T-cell (primary cell): ENCODE measurements at regions not wholly inside any gene's neighbourhood (a gene's known extent, or its start where the extent isn't known, plus 50 kb on each side); places are given as distances from the start of the nearest gene placed in this dataset.
A peak's percentile ranks its signal among the peaks of the same experiment; 100 is the strongest.

Experiments used
- ATAC-seq, 4 experiments: fragments of 200-7000 bp in 3 of 4; fragments of 150-1000 bp in 1 of 4; cut with Tn5 transposase; replicated peaks in 1 of 4; 1 replicate in 3 of 4; 2 replicates in 1 of 4; pipeline ENCODE4 v1.10.0; 2021; ENCODE audit warnings: moderate library complexity in 3 of 4, mild to moderate bottlenecking in 2 of 4, moderate number of reproducible peaks in 1 of 4
- CTCF ChIA-PET, 2 donors: fragments of 300-600 bp; sonication (Branson Sonifier 250); formaldehyde crosslinking; loops; one replicate each; lab custom pipeline; 2022; ENCODE audit warnings: antibody characterized with exemption in 2 of 2; lab: Charles Lee
- POLR2A ChIA-PET, 2 donors: fragments of 300-600 bp; sonication (Branson Sonifier 250); formaldehyde crosslinking; loops; one replicate each; lab custom pipeline; 2022; ENCODE audit warnings: antibody characterized with exemption in 2 of 2; lab: Charles Lee
- DNase-seq, 35 experiments: peaks; one replicate each; pipeline versions ENCODE4 v3.0.0 to v3.0.0-alpha.2; 2013 to 2023
- H3K27ac ChIP-seq: one replicate; pipeline ENCODE4 v1.5.1; 2013; ENCODE audit warnings: low read length
- H3K27me3 ChIP-seq, 2 experiments: replicated peaks in 1 of 2; 1 replicate in 1 of 2; 2 replicates in 1 of 2; pipeline versions ENCODE4 v1.6.1 to v1.7.0; 2013; ENCODE audit warnings: low read length in 1 of 2, mixed read lengths in 1 of 2; ENCODE audit not compliant: control insufficient read depth in 2 of 2, insufficient read depth in 2 of 2; ENCODE audit errors: extremely low read depth in 1 of 2
- H3K36me3 ChIP-seq, 2 donors: 1 replicate in 1 of 2; 2 replicates in 1 of 2; pipeline versions ENCODE4 v1.6.1 to v1.7.0; 2013; ENCODE audit warnings: low read length in 1 of 2; ENCODE audit not compliant: control insufficient read depth in 2 of 2, insufficient read depth in 1 of 2; ENCODE audit errors: extremely low read depth in 1 of 2
- H3K4me1 ChIP-seq, 2 experiments: 1 replicate in 1 of 2; 2 replicates in 1 of 2; pipeline versions ENCODE4 v1.6.1 to v1.7.0; 2013; ENCODE audit warnings: low read length in 2 of 2, mixed read lengths in 1 of 2; ENCODE audit not compliant: insufficient read depth in 2 of 2, control insufficient read depth in 1 of 2; ENCODE audit errors: extremely low read depth in 1 of 2
- H3K4me3 ChIP-seq, 2 donors: 1 replicate in 1 of 2; 2 replicates in 1 of 2; pipeline versions ENCODE4 v1.5.1 to v1.7.0; 2013; ENCODE audit warnings: mild to moderate bottlenecking in 2 of 2, low read length in 1 of 2, moderate library complexity in 1 of 2; ENCODE audit not compliant: control insufficient read depth in 1 of 2; ENCODE audit errors: extremely low read depth in 1 of 2
- H3K9me3 ChIP-seq: 2 replicates; pipeline ENCODE4 v1.7.0; 2013
- H3K27ac Mint-ChIP-seq, 2 donors: one replicate each; pipeline ENCODE4 v1.8.0; 2020 to 2021; ENCODE audit warnings: mild to moderate bottlenecking in 2 of 2, mixed read lengths in 2 of 2
- H3K27me3 Mint-ChIP-seq, 2 donors: one replicate each; pipeline ENCODE4 v1.8.0; 2021 to 2022; ENCODE audit warnings: mixed read lengths in 2 of 2
- H3K36me3 Mint-ChIP-seq: one replicate; pipeline ENCODE4 v1.8.0; 2021; ENCODE audit warnings: mixed read lengths
- H3K4me1 Mint-ChIP-seq, 3 donors: one replicate each; pipeline ENCODE4 v1.8.0; 2020 to 2022; ENCODE audit warnings: mixed read lengths in 3 of 3, mild to moderate bottlenecking in 1 of 3
- H3K4me3 Mint-ChIP-seq, 3 donors: one replicate each; pipeline ENCODE4 v1.8.0; 2020 to 2022; ENCODE audit warnings: mild to moderate bottlenecking in 3 of 3, mixed read lengths in 3 of 3, moderate library complexity in 3 of 3
- H3K9me3 Mint-ChIP-seq, 3 donors: one replicate each; pipeline ENCODE4 v1.8.0; 2020 to 2022; ENCODE audit warnings: mixed read lengths in 3 of 3
- WGBS: methylation state at CpG from one replicate; pipeline ENCODE4 v1.1.5; 2013; ENCODE audit warnings: missing lambda C conversion rate; ENCODE audit not compliant: insufficient coverage; 5-methylcytosine and 5-hydroxymethylcytosine counted together

- no CpG with 5 or more reads among the region's 4 CpGs for WGBS
- Histone ChIP-seq H3K27ac (no peak overlapping the region), H3K27me3 (peaks cover 0 to 14% of the 10 kb centered on the region in 2 experiments), H3K9me3 (no peaks in the 10 kb centered on the region), H3K4me1 (no peaks in the 10 kb centered on the region), H3K36me3 (no peaks in the 10 kb centered on the region), H3K4me3 (no peak overlapping the region)
- Mint-ChIP-seq H3K36me3 (no peaks in the 10 kb centered on the region), H3K4me1 (no peaks in the 10 kb centered on the region), H3K4me3 (no peak overlapping the region), H3K9me3 (no peaks in the 10 kb centered on the region), H3K27ac (no peak overlapping the region), H3K27me3 (peaks cover 13 to 46% of the 10 kb centered on the region in 2 donors)
- DNase-seq (no peak), ATAC-seq (no peak)
- ChIA-PET POLR2A (no interaction called here), CTCF (no interaction called here)
Observed at GRCh38 chr5:75935572-75935971, 147.6 kb upstream of the SV2C start.

GRCh38 chr5:75933489-75933888 lies 149.7 kb upstream of the SV2C start:
- ATAC-seq, result no peak

GRCh38 chr5:75931175-75931574 lies 152.0 kb upstream of the SV2C start:
- H3K27ac ChIP-seq, result no peak overlapping the region
- ATAC-seq (no peak), DNase-seq (no peak)
- H3K27ac Mint-ChIP-seq, result no peak overlapping the region
- H3K36me3 ChIP-seq, result no peaks in the 10 kb centered on the region
- no peaks in the 10 kb centered on the region for H3K4me1 ChIP-seq
- H3K27me3 Mint-ChIP-seq, result peaks cover 14 to 34% of the 10 kb centered on the region in 2 donors
- peaks cover 0 to 12% of the 10 kb centered on the region in 2 experiments for H3K27me3 ChIP-seq
- ChIA-PET CTCF (no interaction called here), POLR2A (no interaction called here)
- no peaks in the 10 kb centered on the region for H3K36me3 Mint-ChIP-seq
- WGBS, result 83% methylated on average over 1 of the region's 2 CpGs
- H3K9me3 ChIP-seq, result no peaks in the 10 kb centered on the region
- no peak overlapping the region for H3K4me3 Mint-ChIP-seq
- H3K4me3 ChIP-seq, result no peak overlapping the region
- no peaks in the 10 kb centered on the region for H3K9me3 Mint-ChIP-seq
- no peaks in the 10 kb centered on the region for H3K4me1 Mint-ChIP-seq

More at GRCh38 chr5:75933489-75933888, 149.7 kb upstream of the SV2C start:
- Mint-ChIP-seq H3K9me3 (no peaks in the 10 kb centered on the region), H3K4me3 (no peak overlapping the region), H3K36me3 (no peaks in the 10 kb centered on the region), H3K4me1 (no peaks in the 10 kb centered on the region), H3K27me3 (peaks cover 14 to 38% of the 10 kb centered on the region in 2 donors), H3K27ac (no peak overlapping the region)
- no peaks in the 10 kb centered on the region for H3K9me3 ChIP-seq
- ChIA-PET POLR2A (no interaction called here), CTCF (no interaction called here)
- WGBS, result 26% methylated on average over 3 of the region's 3 CpGs
- H3K4me3 ChIP-seq, result no peak overlapping the region
- no peak overlapping the region for H3K27ac ChIP-seq
- peak in 1 of 35 experiments; percentile 5 for DNase-seq
- no peaks in the 10 kb centered on the region for H3K36me3 ChIP-seq
- peaks cover 0 to 12% of the 10 kb centered on the region in 2 experiments for H3K27me3 ChIP-seq
- H3K4me1 ChIP-seq, result no peaks in the 10 kb centered on the region

- Histone ChIP-seq H3K4me1 (no peaks in the 10 kb centered on the region), H3K27ac (no peak overlapping the region), H3K4me3 (no peak overlapping the region), H3K27me3 (peaks cover 0 to 12% of the 10 kb centered on the region in 2 experiments), H3K9me3 (no peaks in the 10 kb centered on the region), H3K36me3 (no peaks in the 10 kb centered on the region)
- ChIA-PET CTCF (no interaction called here), POLR2A (no interaction called here)
- ATAC-seq, result no peak
- no peaks in the 10 kb centered on the region for H3K4me1 Mint-ChIP-seq
- no peak overlapping the region for H3K4me3 Mint-ChIP-seq
- DNase-seq, result no peak
- no peaks in the 10 kb centered on the region for H3K9me3 Mint-ChIP-seq
- no peaks in the 10 kb centered on the region for H3K36me3 Mint-ChIP-seq
- H3K27ac Mint-ChIP-seq, result no peak overlapping the region
- 67% methylated on average over 1 of the region's 1 CpG for WGBS
- peaks cover 16 to 27% of the 10 kb centered on the region in 2 donors for H3K27me3 Mint-ChIP-seq
Observed at GRCh38 chr5:75928992-75929391, 154.2 kb upstream of the SV2C start.

- Histone ChIP-seq H3K9me3 (no peaks in the 10 kb centered on the region), H3K27ac (no peak overlapping the region), H3K27me3 (peaks cover 0 to 11% of the 10 kb centered on the region in 2 experiments), H3K4me3 (no peak overlapping the region), H3K4me1 (no peaks in the 10 kb centered on the region), H3K36me3 (no peaks in the 10 kb centered on the region)
- Mint-ChIP-seq H3K9me3 (no peaks in the 10 kb centered on the region), H3K27me3 (peaks cover 9 to 37% of the 10 kb centered on the region in 2 donors), H3K27ac (no peak overlapping the region), H3K4me1 (no peaks in the 10 kb centered on the region), H3K4me3 (no peak overlapping the region), H3K36me3 (no peaks in the 10 kb centered on the region)
- ATAC-seq (no peak), DNase-seq (no peak)
- POLR2A ChIA-PET, result no interaction called here
- CTCF ChIA-PET, result no interaction called here
Observed at GRCh38 chr5:75922480-75922879, 160.7 kb upstream of the SV2C start.

GRCh38 chr5:75921011-75921410 lies 162.2 kb upstream of the SV2C start:
- no peak for ATAC-seq

GRCh38 chr5:75916144-75916543 lies 167.0 kb upstream of the SV2C start:
- no peak for DNase-seq
- no peak overlapping the region for H3K4me3 Mint-ChIP-seq
- no peaks in the 10 kb centered on the region for H3K9me3 Mint-ChIP-seq
- no peaks in the 10 kb centered on the region for H3K36me3 ChIP-seq
- CTCF ChIA-PET, result no interaction called here
- H3K4me1 Mint-ChIP-seq, result no peaks in the 10 kb centered on the region
- no peaks in the 10 kb centered on the region for H3K4me1 ChIP-seq
- H3K9me3 ChIP-seq, result no peaks in the 10 kb centered on the region
- 14% methylated on average over 2 of the region's 2 CpGs for WGBS
- no peak for ATAC-seq
- no peak overlapping the region for H3K4me3 ChIP-seq
- H3K36me3 Mint-ChIP-seq, result no peaks in the 10 kb centered on the region
- POLR2A ChIA-PET, result no interaction called here
- peaks cover 29 to 37% of the 10 kb centered on the region in 2 donors for H3K27me3 Mint-ChIP-seq
- H3K27ac ChIP-seq, result no peak overlapping the region
- H3K27ac Mint-ChIP-seq, result no peak overlapping the region
- peaks cover 0 to 11% of the 10 kb centered on the region in 2 experiments for H3K27me3 ChIP-seq

More at GRCh38 chr5:75921011-75921410, 162.2 kb upstream of the SV2C start:
- ChIA-PET CTCF (no interaction called here), POLR2A (no interaction called here)
- H3K36me3 Mint-ChIP-seq, result no peaks in the 10 kb centered on the region
- 83% methylated on average over 6 of the region's 6 CpGs for WGBS
- Histone ChIP-seq H3K4me3 (no peak overlapping the region), H3K27me3 (peaks cover 0 to 11% of the 10 kb centered on the region in 2 experiments), H3K27ac (no peak overlapping the region), H3K4me1 (no peaks in the 10 kb centered on the region), H3K9me3 (no peaks in the 10 kb centered on the region), H3K36me3 (no peaks in the 10 kb centered on the region)
- no peaks in the 10 kb centered on the region for H3K4me1 Mint-ChIP-seq
- no peak overlapping the region for H3K4me3 Mint-ChIP-seq
- no peaks in the 10 kb centered on the region for H3K9me3 Mint-ChIP-seq
- H3K27ac Mint-ChIP-seq, result no peak overlapping the region
- no peak for DNase-seq
- H3K27me3 Mint-ChIP-seq, result peaks cover 15 to 42% of the 10 kb centered on the region in 2 donors
